NCI-H69 (cell line): ENCODE measurements at regions not wholly inside any gene's neighbourhood (a gene's known extent, or its start where the extent isn't known, plus 50 kb on each side); places are given as distances from the start of the nearest gene placed in this dataset.
"Not testable (repeated sequence)": the region's sequence is repeated elsewhere in the genome, so short reads cannot be mapped to it uniquely, and the experiment has no call there.

Source experiments
- DNase-seq: peaks from one replicate; lab custom pipeline; 2025; lab: John Stamatoyannopoulos, UW

DNA sequence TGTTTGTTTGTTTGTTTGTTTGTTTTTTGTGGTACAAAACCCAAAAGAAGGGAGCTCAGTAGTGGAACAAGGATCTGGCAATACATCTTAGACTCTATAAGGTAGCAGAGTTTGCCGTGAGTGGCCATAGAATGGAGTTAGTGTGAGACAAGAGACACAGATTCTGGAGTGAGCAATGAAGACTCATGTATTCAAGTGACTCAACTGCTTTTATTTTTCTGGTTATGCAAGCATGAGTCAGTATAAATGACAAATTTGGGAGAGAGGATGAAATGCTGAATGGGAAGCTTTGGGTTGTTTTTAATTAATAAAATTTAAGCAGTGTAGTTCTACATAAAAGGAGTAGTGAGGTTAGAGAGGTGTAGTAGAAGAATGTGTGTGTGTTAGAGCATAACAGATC, 143.6 kb upstream of the ANO5 start:
- no peak for DNase-seq

DNA sequence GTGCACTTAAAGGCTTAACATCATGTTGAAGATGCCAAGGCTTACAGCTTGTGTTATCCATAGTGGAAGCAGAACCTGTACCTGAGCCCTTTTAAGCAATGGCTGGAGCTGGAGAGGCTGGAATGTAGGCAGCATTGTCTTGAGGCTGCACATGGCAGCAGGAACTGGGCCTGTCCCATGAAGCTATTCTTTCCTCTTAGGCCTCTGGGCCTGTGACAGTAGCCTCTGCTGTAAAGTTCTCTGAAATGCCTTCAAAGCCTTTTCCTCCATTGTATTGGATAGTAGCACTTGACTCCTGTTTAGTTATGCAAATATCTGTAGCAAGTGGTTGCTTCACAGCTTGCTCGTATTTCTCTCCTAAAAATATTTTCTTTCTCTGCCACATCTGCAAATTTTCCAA, 127.4 kb upstream of the ANO5 start:
- DNase-seq, result no peak

DNA sequence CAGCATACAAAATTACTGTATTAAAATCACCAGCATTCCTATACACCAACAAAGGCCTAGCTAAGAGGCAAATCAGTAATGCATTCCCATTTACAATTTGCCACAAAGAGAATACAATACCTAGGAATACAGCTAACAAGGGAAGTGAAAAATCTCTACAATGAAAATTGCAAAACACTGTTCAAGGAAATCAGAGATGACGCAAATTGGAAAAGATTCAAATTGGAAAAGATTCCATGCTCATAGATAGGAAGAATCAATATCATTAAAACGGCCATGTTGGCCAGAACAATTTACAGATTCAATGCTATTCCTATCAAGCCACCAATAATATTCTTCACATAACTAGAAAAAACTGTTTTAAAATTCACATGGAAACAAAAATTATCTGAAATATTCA, 123.0 kb upstream of the ANO5 start:
- DNase-seq, result no peak

DNA sequence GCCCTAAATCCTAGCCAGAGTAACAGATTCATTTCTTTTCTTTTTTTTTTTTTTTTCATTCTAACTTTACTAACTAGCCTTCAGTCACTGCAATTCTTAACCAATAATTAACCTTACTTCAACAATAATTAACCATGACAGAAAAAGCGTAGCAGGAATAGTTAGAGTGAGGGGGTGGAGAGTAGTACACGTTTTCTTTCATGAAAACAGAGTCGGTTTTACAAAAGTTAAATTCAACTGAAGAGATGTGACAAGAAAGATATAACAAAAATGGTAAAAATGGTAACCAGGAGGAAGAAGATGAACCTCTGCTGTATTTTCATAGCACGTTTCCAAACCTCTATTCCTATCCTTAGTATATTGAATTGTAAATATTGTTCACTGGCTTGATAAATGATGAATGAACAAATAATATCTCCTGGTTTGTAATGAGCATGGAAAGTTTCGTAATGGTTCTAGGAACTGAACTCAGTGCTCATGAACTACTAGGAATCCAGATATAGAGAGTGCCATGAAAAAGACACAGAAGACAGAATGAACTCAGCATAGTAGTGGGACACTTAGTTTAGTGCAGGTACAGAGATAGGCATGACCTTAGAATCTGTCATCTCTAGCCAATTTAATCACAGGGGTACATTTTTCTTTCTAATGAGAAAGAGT, 116.5 kb upstream of the ANO5 start:
- no peak for DNase-seq

DNA sequence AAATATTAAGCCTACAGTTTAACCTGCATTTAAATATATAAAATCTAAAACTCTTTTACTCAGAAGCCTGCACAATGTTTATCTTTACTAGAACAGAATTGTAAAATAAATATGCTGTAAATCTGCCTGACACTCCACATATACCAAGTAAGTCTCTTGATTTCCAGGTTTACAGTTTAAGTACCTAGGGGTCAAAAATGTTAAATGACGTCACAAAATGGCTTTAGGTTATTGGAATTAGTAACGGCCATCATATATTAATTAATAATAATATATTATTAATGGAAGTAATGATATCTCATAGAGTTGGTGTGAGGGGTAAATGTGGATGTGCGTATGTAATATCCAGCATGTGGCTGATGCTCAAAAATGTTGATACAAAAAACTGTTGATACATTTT, 114.8 kb upstream of the ANO5 start:
- no peak for DNase-seq

DNA sequence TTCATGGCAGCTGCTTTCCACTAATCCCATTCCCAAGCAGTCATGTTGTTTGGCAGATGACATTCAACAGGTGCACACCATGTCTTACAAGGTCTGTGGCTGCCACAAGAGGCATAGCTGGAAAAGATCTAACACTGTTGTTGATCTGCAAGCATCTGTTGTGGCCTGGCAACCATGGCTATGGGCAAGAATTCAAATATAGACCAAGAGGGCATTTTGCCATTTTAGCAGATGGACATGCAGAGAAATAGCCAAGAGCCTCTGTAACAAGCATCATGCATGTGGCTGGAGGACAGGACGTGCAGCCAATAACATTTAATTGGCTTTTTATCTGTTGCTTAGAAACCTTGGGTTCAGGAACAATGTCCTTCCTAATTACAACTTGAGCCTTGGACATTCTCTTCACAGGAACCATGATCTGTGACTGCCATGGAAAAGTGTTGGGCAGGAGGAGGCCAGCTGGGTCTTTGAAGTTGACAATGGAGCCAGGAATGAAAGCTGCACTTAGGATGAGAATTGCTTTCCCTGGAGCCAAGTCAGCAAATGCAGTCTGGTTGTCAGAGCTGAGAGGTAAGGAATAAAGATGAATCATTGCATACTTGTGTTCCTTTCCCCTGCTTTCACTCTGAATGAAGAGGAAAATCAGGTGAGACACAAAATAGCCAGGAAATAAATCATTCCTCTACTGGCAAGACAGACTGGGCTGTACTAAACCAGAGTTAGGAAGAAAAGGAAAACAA, 113.6 kb upstream of the ANO5 start:
- peak; percentile 86 for DNase-seq

DNA sequence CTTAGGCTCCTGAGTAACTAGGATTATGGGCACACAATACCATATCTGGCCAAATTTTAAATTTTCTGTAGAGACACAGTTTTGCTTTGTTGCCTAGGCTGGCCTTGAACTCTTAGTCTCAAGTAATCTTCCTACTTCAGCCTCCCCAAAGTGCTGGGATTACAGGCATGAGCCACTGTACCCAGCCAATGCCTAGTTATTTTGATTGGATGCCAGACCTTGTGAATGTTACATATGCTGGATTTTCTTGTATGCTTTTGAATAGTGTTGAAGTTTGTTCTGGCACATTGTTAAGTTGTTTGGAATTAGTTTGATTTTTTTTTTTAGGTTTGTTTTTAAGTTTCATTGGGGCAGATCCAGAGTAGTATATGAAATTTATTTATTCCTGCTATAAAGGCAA, 110.7 kb upstream of the ANO5 start:
- no peak for DNase-seq

DNA sequence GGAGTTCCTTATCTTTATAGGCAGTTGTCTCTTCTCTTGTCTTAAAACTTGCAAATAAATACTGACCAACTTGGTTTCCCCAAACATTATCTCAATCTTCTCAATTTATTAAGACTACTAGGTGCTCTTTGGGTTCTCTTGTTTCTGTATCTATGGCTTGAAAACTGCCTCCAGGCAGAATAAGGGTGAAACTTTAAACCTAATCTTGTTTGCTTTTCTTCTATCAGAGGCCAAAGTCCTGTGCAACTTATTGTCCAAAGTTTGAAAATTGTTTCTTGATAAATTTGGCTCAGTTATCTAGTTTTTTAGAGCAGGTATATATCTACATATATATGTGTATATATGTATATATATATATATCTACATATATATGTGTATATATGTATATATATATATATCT, 110.1 kb upstream of the ANO5 start:
- no peak for DNase-seq

DNA sequence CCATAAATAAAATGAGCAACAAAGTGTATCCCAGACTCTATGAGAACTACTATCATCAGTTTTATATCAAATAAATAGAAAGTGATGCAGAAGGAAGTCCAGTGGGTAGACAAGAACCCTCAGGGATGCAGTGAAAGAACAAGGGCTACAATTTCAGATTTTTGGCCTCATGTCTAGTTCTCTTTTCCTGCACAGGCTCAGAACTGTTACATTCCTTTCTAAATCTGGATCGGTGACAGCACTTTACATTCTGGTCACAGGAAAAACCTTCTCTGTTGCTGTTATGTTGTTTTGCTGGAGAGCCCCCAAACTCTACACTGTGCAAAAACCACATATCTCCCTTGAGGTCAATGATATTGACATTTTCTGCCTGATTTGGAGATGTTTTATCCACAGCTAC, 108.8 kb upstream of the ANO5 start:
- no peak for DNase-seq

DNA sequence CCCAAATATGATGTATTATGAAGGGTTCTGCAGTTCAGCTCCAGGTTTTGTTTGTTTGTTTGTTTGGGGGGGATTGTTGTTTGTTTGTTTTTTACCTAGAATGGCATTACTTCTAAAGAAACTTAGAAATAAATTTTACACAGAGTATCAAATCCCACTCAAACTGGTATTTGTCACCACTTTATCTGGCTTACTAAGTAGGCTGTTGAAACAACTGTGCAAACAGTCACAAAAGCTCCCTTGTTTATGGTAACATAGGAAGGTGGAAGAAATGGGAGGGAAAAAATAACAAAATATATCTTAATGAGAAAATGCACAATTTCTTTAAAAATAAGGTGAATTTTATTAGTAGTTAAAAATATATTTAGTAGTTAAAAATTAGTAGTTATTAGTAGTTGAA, 108.3 kb upstream of the ANO5 start:
- no peak for DNase-seq

DNA sequence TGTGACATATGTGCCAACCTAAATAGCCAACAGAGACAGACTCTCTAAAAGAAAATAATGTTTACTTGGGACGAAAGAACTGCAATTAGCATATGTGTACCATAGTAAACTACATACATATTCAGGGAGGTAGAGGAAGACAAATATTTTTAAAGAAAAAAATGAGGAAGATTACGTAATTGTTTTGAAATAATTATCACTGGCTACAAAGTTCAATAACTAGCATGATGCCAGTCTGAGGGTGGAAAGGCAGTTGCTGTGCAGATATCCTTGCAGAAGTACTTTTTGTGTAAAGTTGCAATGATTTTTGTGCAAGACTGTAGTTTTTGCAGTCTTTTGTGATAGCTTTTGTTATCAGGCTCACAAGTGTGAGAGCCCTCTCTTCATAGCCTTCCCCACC, 103.3 kb upstream of the ANO5 start:
- peak; percentile 33 for DNase-seq

DNA sequence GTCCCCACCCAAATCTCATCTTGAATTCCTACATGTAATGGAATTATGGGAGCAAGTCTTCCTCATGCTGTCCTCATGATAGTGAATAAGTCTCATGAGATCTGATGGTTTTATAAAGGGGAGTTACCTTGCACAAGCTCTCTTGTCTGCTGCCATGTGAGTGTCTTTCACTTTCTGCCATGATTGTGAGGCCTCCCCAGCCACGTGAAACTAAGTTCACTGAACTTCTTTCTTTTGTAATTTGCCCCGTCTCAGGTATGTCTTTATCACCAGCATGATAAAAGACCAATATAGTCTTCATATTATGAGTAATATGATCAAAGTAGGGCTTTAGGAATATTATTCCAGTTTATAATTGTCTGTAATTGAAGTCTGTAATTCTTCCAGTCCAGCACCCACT, 86.3 kb upstream of the ANO5 start:
- DNase-seq, result no peak

DNA sequence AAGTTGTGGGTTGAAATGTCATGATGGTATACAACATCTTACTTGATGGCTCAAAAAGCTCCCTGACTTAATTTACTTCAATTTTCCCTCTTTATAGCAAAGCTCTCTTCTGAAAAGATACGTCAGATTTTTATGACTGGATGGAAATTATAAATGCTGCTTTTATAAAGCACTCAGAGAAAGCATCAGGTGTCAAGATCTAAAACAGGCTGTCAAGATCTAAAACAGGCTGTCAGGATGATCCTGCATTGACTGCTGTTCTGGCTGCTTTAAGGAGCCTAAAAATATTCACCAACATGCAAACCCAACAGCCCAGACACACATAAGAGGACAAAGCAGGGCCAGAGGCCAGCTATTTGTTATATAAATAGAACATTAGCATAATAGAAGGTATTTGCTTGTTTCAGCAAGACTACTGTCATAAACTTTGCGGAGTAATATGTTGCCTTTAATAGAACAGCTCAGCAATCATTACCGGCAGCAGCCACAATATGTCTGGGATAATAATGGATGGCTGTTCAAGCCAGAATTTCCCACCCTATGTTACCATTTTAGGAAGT, 77.3 kb upstream of the ANO5 start:
- DNase-seq, result peak; percentile 78

DNA sequence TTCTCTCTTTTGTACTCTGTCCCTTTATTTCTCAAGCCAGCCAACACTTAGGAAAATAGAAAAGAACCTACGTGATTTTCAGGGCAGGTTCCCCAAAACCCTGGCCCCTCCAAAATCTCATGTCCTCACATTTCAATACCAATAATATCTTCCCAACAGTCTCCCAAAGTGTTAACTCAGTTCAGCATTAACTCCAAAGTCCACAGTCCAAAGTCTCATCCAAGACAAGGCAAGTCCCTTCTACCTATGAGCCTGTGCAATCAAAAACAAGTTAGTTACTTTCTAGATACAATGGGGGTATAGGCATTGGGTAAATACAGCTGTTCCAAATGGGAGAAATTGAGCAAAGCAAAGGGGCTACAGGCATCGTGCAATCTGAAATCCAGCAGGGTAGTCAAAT, 64.9 kb upstream of the ANO5 start:
- DNase-seq, result not testable (repeated sequence)

DNA sequence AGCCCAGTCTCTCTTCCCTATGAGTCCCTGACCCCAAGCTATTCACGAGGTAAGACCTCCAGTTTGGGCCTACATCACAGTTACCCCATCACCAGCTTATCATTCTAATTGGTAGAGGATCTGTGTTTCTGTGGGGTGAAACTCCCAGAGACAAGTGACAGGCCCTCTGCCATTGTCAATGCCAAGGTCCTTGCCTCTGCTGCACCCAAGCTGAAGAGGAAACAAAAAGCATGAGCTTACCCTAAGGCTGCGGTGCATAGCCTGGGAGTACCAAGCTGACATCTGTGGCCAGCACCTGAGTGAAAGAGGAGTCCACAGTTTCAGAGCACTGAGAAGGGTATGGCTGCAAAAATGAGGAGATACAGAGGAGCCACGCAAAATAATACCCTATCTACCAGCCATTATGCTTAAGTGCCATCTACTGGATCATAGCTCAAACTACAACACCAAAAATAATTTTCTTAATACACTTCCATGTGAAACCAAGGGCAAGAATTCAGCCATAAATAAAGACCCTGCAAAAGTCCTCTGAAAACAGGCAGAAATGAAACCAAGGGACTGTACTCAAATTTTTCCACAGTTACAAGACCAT, 62.3 kb upstream of the ANO5 start:
- DNase-seq, result peak; percentile 84

DNA sequence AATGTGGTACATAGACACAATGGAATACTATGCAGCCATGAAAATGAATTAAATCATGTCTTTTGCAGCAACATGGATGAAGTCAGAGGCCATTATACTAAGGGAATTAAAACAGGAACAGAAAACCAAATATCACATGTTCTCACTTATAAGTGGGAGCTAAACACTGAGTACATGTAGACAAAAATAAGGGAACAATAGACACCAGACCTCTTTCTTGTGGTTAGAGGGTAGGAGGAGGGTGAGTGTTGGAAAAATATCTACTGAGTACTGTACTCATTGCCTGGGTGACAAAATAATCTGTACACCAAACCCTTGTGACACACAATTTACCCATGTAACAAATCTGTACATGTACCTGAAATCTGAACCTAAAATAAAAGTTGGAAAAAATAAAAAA, 59.1 kb upstream of the ANO5 start:
- no peak for DNase-seq

DNA sequence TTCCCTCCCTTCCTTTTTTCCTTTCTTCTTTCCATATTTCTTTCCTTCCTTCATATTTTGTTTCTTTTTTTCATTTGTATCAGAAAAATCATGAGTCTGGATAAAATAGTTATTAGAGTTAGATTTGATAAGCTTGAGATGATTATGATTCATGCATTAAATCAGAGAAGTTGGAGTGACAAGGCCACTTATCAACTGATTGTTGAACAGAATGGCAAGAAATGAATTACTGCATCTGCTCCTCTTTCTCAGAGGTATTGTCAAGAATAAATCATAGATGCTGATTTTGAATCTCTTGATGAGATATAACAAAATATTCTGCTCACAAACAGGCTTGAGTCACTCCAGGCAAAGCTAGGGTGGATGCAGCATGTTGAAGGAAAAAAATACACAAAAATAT, 54.6 kb upstream of the ANO5 start:
- DNase-seq, result no peak
